Activated naive CD4-positive, alpha-beta T cell treated with anti-CD3 and anti-CD28 coated beads, Interleukin-2, amount 50 U/mL, for 24 hours (primary cell): ENCODE measurements at regions not wholly inside any gene's neighbourhood (a gene's known extent, or its start where the extent isn't known, plus 50 kb on each side); places are given as distances from the start of the nearest gene placed in this dataset.

Experiments
- H3K27ac Mint-ChIP-seq: one replicate; pipeline ENCODE4 v1.8.0; 2021; ENCODE audit warnings: mild to moderate bottlenecking, mixed read lengths
- H3K27me3 Mint-ChIP-seq: one replicate; pipeline ENCODE4 v1.8.0; 2021; ENCODE audit warnings: mixed read lengths
- H3K36me3 Mint-ChIP-seq: one replicate; pipeline ENCODE4 v1.8.0; 2021; ENCODE audit warnings: mixed read lengths
- H3K4me1 Mint-ChIP-seq: one replicate; pipeline ENCODE4 v1.8.0; 2021; ENCODE audit warnings: mixed read lengths
- H3K4me3 Mint-ChIP-seq: one replicate; pipeline ENCODE4 v1.8.0; 2021; ENCODE audit warnings: mild to moderate bottlenecking, mixed read lengths
- H3K9me3 Mint-ChIP-seq: one replicate; pipeline ENCODE4 v1.8.0; 2021; ENCODE audit warnings: mixed read lengths

DNA sequence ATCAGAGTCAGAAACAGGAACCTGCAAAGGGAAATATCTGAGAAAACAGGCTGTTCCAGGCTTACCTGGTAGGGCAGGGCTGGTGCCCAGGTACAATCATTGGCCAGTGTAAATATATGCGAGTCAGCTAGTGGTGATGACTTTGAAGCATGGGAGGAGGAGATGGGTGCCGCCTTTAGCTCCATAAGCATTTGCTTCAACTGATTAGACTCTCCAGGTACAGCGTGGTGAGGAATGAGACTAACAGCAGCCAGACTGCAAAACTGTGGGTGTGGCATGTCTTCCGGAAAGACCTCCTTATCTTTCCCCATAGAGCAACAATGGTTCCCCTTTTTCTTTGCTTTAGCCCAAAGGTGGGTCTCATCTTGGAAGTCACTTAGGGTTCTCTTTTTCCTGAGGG is 137.2 kb downstream of the LRIG2 start:
- no peak overlapping the region for H3K27ac Mint-ChIP-seq
- H3K9me3 Mint-ChIP-seq: peaks cover 2% of the 10 kb centered on the region
- H3K36me3 Mint-ChIP-seq: no peaks in the 10 kb centered on the region
- no peak overlapping the region for H3K4me3 Mint-ChIP-seq
- no peaks in the 10 kb centered on the region for H3K4me1 Mint-ChIP-seq
- peaks cover 6% of the 10 kb centered on the region for H3K27me3 Mint-ChIP-seq

DNA sequence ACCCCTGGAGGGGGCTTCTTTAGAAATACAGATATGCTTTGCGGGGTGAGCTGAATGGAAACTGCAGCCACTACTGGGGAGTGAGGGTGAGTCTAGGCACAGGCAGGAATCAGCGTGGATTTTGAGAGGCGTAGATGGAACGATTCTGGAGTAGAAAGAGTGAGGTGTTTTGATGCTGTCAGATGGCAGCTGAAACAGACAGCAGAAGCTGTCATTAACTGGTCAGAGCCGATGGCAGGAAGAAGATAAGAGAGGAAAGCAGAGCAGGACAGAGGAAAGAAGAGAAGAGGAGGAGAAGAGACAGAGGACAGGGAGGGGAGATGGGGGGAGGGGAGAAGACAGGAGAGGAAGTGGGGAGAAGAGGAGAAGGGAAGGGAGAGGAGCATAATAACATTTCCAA is 138.5 kb downstream of the LRIG2 start:
- Mint-ChIP-seq H3K27ac (no peak overlapping the region), H3K36me3 (no peaks in the 10 kb centered on the region), H3K4me3 (no peak overlapping the region), H3K4me1 (no peaks in the 10 kb centered on the region), H3K9me3 (peaks cover 5% of the 10 kb centered on the region), H3K27me3 (peaks cover 6% of the 10 kb centered on the region)

DNA sequence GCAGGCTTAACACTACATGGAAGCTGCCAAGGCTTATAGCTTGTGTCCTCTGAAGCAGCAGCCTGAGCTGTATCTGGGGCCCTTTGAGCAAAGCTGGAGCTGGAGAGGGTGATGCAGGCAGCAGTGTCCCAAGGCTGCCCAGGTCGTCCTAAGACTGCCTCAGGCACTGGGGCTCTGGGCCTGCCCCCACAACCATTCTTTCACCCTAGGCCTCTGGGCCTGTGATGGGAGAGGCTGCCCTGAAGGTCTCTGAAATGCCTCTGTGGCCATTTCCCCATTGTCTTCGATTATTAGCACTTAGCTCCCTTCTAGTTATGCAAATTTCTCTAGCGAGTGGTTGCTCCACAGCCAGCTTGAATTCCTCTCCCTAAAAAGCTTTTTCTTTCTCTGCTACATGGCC is 142.0 kb downstream of the LRIG2 start:
- Mint-ChIP-seq H3K4me3 (no peak overlapping the region), H3K36me3 (no peaks in the 10 kb centered on the region), H3K4me1 (no peaks in the 10 kb centered on the region), H3K27ac (peak overlapping the region; percentile 46), H3K27me3 (peaks cover 4% of the 10 kb centered on the region), H3K9me3 (peaks cover 5% of the 10 kb centered on the region)

DNA sequence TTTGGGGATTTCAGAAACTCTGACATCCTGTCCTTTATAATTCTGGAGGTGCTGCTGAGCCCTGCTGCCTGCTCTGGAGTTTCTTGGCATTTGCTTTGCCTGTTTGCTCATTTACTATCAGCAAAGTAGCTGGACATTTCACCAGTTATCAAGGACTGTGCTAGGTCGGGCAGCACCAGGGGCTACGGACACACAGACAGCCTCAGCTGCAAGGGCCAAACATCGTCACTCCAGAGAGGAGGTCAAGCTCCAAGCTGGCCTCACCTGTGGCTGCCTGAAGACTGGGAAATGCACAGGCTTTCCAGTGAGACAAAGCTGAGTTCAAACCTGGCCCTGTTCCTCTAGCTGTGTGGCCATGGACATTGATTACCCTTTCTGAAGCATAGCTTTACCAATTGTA is 143.7 kb downstream of the LRIG2 start:
- Mint-ChIP-seq H3K27ac (no peak overlapping the region), H3K36me3 (no peaks in the 10 kb centered on the region), H3K9me3 (peaks cover 5% of the 10 kb centered on the region), H3K4me1 (no peaks in the 10 kb centered on the region), H3K27me3 (no peaks in the 10 kb centered on the region), H3K4me3 (no peak overlapping the region)

GRCh38 chr1:113217447-113218208 is 144.6 kb downstream of the LRIG2 start:
- Mint-ChIP-seq H3K4me1 (no peaks in the 10 kb centered on the region), H3K27ac (no peak overlapping the region), H3K4me3 (no peak overlapping the region), H3K9me3 (peaks cover 5% of the 10 kb centered on the region), H3K27me3 (no peaks in the 10 kb centered on the region), H3K36me3 (no peaks in the 10 kb centered on the region)

DNA sequence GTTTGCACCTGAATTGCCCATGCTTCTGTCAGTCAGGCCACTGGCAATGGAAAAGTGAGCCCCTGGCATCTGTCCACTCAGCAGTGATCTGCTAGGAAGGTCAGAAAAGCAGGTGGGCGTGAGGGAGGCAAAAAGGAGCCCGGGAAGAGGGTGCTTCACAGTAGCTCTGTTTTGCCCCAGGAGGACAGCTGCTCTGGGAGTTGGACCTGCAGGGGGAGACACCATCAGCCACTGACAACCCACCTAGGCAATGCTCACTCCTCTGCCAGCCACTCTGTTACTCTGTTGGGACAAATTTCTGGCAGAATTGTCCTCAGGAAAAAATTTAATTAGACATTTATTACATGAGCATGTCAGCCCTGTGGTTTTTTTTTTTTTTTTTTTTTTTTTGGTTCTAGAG is 146.4 kb downstream of the LRIG2 start:
- Mint-ChIP-seq H3K4me1 (no peaks in the 10 kb centered on the region), H3K4me3 (no peak overlapping the region), H3K36me3 (no peaks in the 10 kb centered on the region), H3K9me3 (peaks cover 5% of the 10 kb centered on the region), H3K27me3 (peaks cover 2% of the 10 kb centered on the region), H3K27ac (no peak overlapping the region)

DNA sequence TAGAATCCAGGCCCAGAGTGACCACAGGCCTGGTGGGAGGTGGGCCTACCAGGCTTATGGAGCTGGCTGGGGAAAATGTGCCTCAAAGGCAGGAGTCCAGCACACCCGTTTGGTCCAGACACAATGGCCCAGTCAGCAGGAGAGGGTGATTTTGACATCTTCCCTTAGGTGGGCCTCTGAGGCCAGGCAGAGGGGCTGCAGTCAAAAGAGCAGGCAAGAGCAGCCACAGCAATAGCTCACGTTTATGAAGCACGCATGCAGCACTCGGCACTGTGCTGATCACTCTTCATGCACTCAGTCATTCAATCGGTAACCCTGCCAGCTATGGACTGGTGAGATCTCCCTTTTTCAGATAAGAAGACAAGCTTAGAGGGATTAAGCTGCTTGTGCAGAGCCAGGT is 146.8 kb downstream of the LRIG2 start:
- Mint-ChIP-seq H3K4me1 (no peaks in the 10 kb centered on the region), H3K4me3 (no peak overlapping the region), H3K36me3 (no peaks in the 10 kb centered on the region), H3K27ac (no peak overlapping the region), H3K9me3 (peaks cover 5% of the 10 kb centered on the region), H3K27me3 (peaks cover 2% of the 10 kb centered on the region)

DNA sequence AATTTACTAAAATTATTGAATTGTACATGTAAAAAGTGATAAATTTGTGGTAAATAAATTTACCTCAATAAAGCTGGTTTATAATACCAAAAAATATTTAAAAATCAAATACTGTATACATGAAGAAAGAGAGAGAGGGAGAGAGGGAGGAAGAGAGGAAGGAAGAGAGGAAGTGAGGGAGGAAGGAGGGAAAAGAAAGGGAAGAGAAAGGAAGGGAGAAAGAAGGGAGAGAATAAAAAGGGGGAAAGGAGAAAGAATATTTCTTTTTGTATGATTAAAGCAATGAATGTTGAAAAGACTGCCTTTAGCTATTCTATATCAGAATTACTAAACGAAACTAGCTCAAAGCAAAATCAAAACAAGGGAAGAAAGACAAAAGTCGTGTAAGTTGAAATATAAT is 150.0 kb downstream of the LRIG2 start:
- Mint-ChIP-seq H3K4me1 (no peaks in the 10 kb centered on the region), H3K36me3 (no peaks in the 10 kb centered on the region), H3K4me3 (no peak overlapping the region), H3K9me3 (no peaks in the 10 kb centered on the region), H3K27ac (no peak overlapping the region), H3K27me3 (peaks cover 8% of the 10 kb centered on the region)

- Mint-ChIP-seq H3K4me1 (no peaks in the 10 kb centered on the region), H3K27me3 (peaks cover 8% of the 10 kb centered on the region), H3K4me3 (no peak overlapping the region), H3K36me3 (no peaks in the 10 kb centered on the region), H3K27ac (no peak overlapping the region), H3K9me3 (no peaks in the 10 kb centered on the region)
These were observed 150.5 kb downstream of the LRIG2 start for GRCh38 chr1:113223546-113223945.

GRCh38 chr1:113226148-113226547 is 153.2 kb downstream of the LRIG2 start:
- Mint-ChIP-seq H3K36me3 (no peaks in the 10 kb centered on the region), H3K9me3 (no peaks in the 10 kb centered on the region), H3K27me3 (peaks cover 9% of the 10 kb centered on the region), H3K4me3 (no peak overlapping the region), H3K27ac (no peak overlapping the region), H3K4me1 (no peaks in the 10 kb centered on the region)

DNA sequence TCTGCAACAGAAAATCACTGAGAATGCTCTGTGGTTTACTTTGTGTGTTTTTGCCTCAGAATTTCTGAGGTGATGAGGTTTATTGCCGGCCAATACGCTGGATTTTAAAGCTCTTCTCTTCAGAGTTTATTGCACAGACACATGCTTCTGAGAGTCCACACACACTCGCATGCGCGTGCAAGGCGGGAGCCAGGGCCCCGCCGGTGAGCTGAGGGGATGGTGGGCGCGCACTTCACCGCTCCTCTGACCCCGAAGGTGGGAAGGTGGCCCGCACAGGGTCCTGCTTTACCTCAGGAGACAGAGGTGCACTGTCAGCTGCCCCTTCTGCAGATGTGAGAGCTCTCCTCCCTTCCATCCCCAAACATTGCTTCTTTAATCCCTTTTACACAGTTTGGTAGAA is 158.4 kb upstream of the MAGI3 start:
- H3K27ac Mint-ChIP-seq: no peak overlapping the region
- no peaks in the 10 kb centered on the region for H3K9me3 Mint-ChIP-seq
- no peaks in the 10 kb centered on the region for H3K4me1 Mint-ChIP-seq
- peaks cover 4% of the 10 kb centered on the region for H3K27me3 Mint-ChIP-seq
- H3K4me3 Mint-ChIP-seq: no peak overlapping the region
- H3K36me3 Mint-ChIP-seq: no peaks in the 10 kb centered on the region

DNA sequence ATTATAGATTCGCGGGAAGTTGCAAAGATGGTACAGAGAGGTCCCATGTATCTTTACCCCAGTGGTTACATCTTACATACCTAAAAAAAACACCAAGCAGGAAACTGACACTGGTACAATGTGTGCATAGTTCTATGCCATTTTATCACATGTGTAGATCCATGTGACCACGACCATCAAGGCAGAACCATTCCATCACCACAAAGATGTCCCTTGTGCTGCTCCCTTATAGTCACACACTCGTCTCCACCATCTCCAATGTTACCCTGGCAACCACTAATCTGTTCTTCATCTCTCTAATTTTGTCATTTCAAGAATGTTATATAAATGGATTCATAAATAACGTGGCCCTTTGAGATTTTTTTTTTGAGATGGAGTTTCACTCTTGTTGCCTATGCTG is 156.9 kb upstream of the MAGI3 start:
- no peaks in the 10 kb centered on the region for H3K36me3 Mint-ChIP-seq
- H3K27ac Mint-ChIP-seq: no peak overlapping the region
- no peak overlapping the region for H3K4me3 Mint-ChIP-seq
- peaks cover 1% of the 10 kb centered on the region for H3K27me3 Mint-ChIP-seq
- no peaks in the 10 kb centered on the region for H3K4me1 Mint-ChIP-seq
- no peaks in the 10 kb centered on the region for H3K9me3 Mint-ChIP-seq

- H3K27ac Mint-ChIP-seq: no peak overlapping the region
- H3K9me3 Mint-ChIP-seq: no peaks in the 10 kb centered on the region
- no peaks in the 10 kb centered on the region for H3K4me1 Mint-ChIP-seq
- H3K36me3 Mint-ChIP-seq: no peaks in the 10 kb centered on the region
- H3K4me3 Mint-ChIP-seq: no peak overlapping the region
- H3K27me3 Mint-ChIP-seq: no peaks in the 10 kb centered on the region
These were observed 149.1 kb upstream of the MAGI3 start for GRCh38 chr1:113241237-113241636.

DNA sequence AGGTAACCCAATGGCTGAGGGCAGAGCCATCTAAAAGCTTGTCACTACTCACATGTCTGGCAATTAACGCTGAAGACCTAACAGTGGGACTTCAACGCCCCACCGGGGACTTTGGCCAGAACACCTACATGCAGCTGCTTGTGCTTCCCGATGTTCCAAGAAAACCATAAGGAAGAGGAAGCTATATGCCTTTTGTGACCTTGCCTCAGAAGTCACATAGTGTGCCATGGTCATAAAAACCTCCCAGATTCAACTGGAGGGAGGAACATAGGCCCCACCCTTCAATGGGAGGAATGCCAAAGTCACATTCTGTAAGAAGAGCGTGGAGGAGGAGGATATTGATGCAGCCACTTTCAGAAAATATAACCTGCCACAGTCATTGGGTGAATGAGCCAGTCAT is 147.8 kb upstream of the MAGI3 start:
- Mint-ChIP-seq H3K27ac (no peak overlapping the region), H3K36me3 (no peaks in the 10 kb centered on the region), H3K27me3 (no peaks in the 10 kb centered on the region), H3K4me3 (no peak overlapping the region), H3K9me3 (no peaks in the 10 kb centered on the region), H3K4me1 (no peaks in the 10 kb centered on the region)

DNA sequence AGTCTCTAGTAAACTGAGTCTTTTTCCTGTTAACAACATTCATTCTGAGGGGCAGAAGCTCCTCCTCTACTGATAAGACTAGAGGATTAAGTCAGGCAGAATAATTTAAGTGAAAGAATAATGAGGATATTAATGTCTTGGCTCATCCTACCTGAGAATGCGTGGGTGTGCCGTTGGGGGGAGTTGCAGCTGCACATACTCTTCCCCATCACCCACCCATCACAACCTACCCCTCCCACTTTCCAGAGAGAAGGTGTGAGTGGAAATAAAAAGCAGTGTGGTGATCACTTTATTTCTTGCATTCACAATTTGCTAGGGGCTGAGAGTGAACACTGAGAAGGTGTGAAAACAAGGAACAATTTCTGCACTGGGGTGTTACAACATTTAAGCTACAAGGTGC is 146.8 kb upstream of the MAGI3 start:
- H3K36me3 Mint-ChIP-seq: no peaks in the 10 kb centered on the region
- no peak overlapping the region for H3K4me3 Mint-ChIP-seq
- no peaks in the 10 kb centered on the region for H3K4me1 Mint-ChIP-seq
- no peaks in the 10 kb centered on the region for H3K9me3 Mint-ChIP-seq
- H3K27me3 Mint-ChIP-seq: no peaks in the 10 kb centered on the region
- H3K27ac Mint-ChIP-seq: no peak overlapping the region

DNA sequence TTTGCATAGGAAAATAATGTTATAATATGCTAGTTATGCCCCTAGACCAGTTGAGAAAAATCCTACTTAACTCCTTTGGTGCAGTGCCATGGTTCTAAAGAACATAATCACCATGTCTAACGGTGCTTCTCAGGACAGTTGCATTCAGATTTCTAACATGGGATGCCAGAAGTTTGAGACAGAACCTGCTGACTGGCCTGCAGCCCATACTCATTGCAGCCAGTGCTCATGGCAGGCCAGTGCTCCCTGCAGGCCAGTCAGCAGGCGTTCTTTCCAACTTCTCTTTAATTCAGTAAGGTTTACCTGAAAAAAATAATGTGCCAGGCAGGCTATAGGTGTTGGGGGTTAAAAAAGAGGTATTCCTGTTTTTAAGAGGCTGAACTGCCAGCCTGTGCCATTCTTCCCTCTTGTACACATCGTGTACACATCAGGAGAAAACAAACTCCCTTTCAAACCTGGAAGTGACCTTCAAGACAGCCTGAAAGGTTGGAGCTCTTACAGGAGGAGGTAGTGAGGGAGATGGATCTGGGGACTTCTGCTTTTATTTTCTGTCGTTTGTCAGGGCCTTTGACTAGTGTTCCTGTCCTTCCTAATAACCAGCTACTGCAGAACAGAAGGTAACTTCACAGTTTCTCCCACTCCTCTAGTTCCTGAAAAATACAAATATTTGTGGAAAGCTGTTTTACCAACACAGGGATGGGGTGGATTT is 146.0 kb upstream of the MAGI3 start:
- H3K27ac Mint-ChIP-seq: no peak overlapping the region
- no peaks in the 10 kb centered on the region for H3K4me1 Mint-ChIP-seq
- H3K36me3 Mint-ChIP-seq: no peaks in the 10 kb centered on the region
- H3K9me3 Mint-ChIP-seq: no peaks in the 10 kb centered on the region
- H3K4me3 Mint-ChIP-seq: no peak overlapping the region
- H3K27me3 Mint-ChIP-seq: no peaks in the 10 kb centered on the region

- H3K9me3 Mint-ChIP-seq: no peaks in the 10 kb centered on the region
- no peaks in the 10 kb centered on the region for H3K36me3 Mint-ChIP-seq
- no peak overlapping the region for H3K27ac Mint-ChIP-seq
- no peak overlapping the region for H3K4me3 Mint-ChIP-seq
- H3K27me3 Mint-ChIP-seq: peaks cover 4% of the 10 kb centered on the region
- no peaks in the 10 kb centered on the region for H3K4me1 Mint-ChIP-seq
These were observed 145.1 kb upstream of the MAGI3 start for GRCh38 chr1:113245252-113245651.
